Activated CD4-positive, alpha-beta T cell treated with anti-CD3 and anti-CD28 coated beads, Interleukin-10, Interleukin-2, amounts not matched to agents 100 ng/mL and 50 ng/mL, durations not matched to agents 16 hours and 8 hours (primary cell): ENCODE measurements at regions not wholly inside any gene's neighbourhood (a gene's known extent, or its start where the extent isn't known, plus 50 kb on each side); places are given as distances from the start of the nearest gene placed in this dataset.
"Not testable (repeated sequence)": the region's sequence is repeated elsewhere in the genome, so short reads cannot be mapped to it uniquely, and the experiment has no call there.

Experiments
- DNase-seq: peaks from one replicate; pipeline ENCODE4 v3.0.0-alpha.2; 2020

DNA sequence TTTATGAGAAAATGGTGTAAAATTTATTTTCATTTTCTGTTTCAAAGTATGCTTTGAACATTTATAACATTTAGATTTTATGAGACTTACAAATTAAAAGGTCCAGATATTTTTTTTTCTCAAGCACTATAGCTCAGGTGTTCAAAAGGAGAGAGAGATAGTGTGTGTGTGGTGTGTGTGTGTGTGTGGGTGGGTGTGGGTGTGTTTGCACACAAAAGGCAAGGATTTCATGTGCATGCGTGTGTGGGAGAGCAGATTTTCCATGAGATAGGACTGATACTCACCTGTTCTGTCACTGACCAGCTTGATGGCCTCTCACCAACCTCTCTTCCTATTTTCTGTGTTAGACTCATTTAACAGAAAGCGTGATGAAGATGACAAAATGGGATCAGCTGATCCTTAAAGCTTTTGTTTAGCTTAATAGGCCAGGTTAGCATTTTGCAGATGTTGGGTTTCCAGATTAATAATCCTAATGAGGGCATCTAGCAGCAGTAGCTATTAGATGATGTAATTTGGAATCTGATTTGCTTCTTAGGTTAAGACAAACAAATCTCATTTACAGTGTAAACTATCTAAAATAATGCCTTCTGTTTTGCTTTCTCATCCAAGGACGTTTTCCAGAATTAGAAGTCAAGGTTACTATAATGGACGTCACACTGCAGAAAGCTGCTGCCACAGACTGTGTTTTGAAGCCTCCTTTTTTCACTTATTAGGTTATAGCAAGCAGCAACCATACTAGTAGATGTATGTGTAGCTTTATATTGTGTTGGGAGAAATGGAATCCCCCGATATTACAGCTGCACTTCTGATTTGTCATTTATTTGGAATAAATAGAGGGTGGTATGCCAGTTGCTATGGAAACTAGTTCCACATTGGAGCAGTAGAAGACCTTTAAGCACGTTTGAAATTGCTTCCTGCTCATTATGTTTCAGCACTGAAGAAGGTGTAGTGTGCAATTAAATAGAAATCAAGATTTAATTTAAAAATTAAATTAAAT is 355.6 kb downstream of the TAF11L14 start:
- no peak for DNase-seq

GRCh38 chr5:17991775-17992174 is 357.5 kb downstream of the TAF11L14 start:
- no peak for DNase-seq

DNA sequence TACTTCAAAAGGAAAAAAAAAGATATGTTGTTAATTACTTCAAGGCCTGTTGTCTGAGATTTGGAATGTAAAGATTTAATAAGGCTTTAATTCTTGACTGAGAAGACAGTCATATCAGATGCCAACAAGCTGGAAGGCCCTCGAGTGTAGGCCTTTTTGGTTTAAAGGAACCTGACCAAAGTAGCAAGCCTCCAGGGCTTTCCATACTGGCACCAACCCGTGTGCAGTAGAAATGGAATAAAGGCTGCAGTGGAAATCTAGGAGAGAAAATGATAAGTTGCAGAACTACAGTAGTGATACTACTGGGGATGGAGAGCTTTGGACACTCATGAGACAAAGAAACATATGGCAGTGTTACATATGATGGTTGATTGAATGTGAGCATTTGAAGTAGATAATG is 358.0 kb downstream of the TAF11L14 start:
- no peak for DNase-seq

GRCh38 chr5:17995997-17996396 is 361.7 kb downstream of the TAF11L14 start:
- DNase-seq = no peak

DNA sequence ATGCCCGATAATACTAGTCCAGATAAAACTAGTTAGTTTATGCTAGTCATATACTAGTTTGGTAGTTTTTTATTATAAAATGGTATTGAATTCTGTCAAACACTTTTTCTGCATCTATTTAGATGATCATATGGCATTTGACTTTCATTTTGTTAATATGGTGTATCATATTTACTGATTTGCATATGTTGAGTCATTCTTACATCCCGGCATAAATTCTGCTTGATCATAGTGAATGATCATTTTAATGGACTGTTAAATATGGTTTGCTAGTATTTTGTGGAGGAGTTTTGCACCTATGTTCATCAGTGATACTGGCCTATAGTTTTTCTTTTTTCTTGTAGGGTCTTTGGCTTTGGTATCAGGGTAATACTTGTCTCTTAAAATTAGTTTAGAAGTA is 365.6 kb downstream of the TAF11L14 start:
- no peak for DNase-seq

DNA sequence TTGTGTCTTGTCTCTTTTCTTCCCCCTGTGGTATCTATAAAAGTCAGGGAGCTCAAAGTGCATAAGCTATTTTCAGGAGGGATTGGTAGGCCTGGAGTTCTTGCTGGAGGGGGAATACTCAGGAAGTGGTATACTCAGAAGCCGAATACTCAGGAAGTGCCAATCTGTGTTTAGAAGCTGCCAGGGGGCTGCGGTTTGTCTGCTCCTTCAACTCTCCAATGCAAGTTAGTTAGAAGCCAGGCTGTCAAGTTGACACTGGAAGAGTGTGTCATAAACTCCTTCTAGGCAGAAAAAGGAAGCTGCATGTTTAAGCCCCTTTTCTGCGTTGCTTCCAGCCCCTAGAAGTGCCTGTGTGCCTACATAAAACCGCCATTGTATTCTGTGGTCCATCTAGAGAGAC is 366.5 kb downstream of the TAF11L14 start:
- no peak for DNase-seq

- no peak for DNase-seq
Measured at GRCh38 chr5:18003312-18003711, 369.1 kb downstream of the TAF11L14 start.

GRCh38 chr5:18003784-18004183 is 369.5 kb downstream of the TAF11L14 start:
- DNase-seq = no peak

DNA sequence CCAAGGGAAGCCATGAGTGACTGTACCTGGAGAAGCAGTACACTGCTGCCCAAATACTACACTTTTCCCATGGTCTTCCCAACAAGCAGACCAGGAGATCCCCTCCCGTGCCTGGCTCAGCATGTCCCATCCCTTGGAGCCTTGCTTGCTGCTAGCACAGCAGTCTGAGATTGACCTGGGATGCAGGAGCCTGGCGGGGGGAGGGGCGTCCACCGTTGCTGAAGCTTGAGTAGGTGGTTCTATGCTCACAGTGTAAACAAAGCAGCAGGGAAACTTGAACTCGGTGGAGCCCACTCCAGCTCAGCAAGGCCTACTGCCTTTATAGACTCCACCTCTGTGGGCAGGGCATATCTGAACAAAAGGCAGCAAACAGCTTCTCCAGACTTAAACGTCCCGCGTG is 372.0 kb downstream of the TAF11L14 start:
- not testable (repeated sequence) for DNase-seq

DNA sequence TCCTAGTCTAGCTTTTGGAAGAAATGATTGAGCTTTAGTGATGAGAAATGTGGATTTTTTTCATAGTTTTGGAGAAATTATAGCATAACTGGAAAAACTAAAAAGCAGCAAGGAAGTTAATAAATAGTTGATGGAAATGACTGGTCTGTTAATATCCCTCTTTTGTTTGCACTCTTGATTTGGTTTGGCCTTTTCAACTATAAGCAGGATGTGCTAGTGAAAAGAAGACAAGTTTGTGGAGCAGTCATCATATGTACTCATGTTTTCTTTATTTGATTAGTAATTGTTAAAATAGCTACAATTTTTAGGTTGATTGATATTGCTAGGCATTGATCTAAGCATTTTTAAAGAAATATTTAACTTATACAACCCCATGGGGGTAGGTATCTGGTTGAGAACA is 374.7 kb downstream of the TAF11L14 start:
- DNase-seq = no peak

GRCh38 chr5:18010053-18010452 is 375.8 kb downstream of the TAF11L14 start:
- no peak for DNase-seq

DNA sequence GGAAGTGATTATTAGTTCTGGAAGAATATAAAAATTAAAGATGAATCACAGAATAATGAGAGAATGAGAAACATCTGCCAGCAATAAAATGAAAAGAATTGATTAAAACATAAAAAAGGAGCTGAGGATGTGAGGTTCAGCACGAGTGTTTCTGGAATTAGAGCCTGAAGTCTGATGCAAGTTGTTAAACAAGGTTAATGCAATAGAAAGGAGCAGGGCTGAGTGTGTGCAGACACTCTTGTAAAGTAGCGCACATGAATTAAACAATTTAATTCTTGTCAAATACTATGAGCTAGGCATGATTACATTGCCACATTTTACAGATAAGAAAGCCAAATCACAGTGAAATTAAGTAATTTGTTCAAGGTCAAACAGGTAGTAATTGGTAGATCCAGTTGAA is 384.2 kb downstream of the TAF11L14 start:
- DNase-seq = no peak

DNA sequence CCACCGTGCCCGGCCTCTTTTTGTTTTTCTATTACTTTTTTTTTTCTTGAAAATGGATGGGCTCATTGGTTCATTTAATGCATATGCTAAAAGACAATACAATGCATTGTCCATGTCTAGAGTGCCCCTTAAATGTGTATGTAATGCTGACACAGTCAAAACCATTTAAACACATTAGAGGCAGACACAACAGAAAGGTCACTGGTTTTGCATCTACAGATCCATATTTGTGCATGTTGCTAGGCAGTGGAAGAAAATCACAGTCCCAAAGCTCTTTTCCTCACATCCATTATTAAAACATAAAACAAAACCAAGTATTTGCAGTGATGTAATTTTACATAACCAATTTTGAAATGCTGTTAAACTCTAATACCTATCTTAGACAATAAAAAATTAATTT is 389.0 kb downstream of the TAF11L14 start:
- DNase-seq = no peak

- no peak for DNase-seq
Measured at GRCh38 chr5:18023986-18024385, 389.7 kb downstream of the TAF11L14 start.

DNA sequence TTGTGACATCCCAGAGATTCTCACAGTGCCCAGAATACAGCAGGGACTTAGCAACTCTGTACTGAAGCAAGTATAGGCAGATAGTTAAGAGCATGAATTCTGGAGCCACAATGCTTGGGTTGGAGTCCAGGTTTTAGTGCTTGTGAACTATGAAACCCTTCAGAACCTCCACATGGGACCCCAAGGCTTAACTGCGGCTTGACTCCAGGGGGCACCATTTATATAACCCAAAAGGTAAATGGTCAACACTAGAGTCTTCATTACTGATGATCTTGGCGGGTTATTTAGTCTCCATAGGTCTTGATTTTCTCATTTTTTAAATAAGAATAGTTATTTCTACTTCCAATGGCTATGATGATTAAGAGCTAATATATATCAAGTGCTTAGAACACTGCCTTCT is 390.3 kb downstream of the TAF11L14 start:
- no peak for DNase-seq

- no peak for DNase-seq
Measured at GRCh38 chr5:18027241-18027867, 393.1 kb downstream of the TAF11L14 start.

- no peak for DNase-seq
Measured at GRCh38 chr5:18028036-18028435, 393.8 kb downstream of the TAF11L14 start.

DNA sequence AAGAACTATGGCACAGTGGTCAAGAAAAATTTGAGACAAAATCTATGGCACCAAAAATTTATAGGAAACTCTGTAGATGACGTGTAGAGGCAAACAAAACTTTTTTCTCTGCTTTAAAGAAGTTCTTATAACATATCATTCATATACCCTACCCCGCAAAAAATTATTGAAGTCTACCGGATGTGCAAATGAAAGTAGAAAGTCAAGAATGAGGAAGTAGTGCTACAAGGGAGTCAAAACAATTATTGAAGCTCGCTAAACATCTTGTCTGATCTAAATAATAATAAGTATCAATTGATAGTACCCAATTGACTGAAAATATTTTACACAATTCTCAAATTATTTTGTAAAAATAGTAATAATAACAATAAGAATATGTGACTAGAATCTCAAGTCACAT is 398.5 kb downstream of the TAF11L14 start:
- DNase-seq = no peak

DNA sequence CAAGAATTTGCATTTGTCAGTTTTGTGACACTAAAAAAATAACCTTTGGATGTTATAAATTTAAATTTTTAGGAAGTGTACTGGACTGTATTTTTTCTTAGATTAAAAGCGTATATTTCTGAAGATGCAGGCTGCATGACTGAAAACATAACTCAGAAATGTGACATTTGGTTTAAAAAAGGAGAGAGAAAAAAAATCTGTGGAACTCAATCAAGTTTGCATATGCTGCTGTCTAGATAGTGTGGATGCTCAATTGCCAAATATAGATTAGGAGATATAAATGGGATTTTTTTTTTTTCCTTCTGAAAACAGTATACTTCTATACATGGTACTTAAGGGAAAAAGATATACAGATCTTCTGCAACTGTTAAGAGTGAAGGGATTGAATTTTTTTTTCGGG is 402.3 kb downstream of the TAF11L14 start:
- no peak for DNase-seq

DNA sequence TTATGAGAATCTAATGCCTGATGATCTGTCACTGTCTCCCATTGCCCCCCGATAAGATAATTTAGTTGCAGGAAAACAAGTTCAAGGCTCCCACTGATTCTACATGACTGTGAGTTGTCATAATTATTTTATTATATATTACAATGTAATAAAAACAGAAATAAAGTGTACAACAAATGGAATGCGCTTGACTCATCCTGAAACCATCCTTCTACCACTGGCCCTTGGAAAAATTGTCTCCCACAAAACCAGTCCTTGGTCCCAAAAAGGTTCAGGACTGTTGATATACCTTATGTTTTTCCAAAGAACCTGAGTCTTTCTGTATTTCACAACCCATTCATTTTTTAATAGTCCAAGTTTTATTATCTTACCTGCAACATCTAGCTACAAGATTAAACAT is 403.5 kb downstream of the TAF11L14 start:
- DNase-seq = no peak

DNA sequence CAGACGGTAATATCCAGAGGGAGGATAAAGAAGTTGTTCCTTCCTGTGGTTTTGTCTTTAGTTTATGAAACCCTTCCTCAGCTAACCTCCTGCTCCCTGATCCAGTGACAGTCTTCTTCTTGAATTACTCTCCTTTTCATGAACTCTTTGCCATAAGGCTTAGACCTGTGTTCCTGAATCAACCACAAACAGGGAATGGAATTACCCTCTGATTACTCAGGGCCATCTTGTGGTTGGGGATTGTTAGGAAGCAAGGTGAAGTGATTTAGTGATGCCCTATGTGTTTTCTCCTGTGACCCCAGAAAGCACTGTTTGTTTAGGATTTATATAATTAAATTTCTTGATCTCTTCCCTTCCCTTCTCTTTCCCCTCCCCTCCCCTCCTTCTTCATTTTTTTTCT is 409.1 kb downstream of the TAF11L14 start:
- DNase-seq = no peak

GRCh38 chr5:18048449-18048848 is 414.2 kb downstream of the TAF11L14 start:
- no peak for DNase-seq

GRCh38 chr5:18050345-18050744 is 416.1 kb downstream of the TAF11L14 start:
- DNase-seq = no peak

- no peak for DNase-seq
Measured at GRCh38 chr5:18050776-18051175, 416.5 kb downstream of the TAF11L14 start.
